ENCODE measurements at regions not wholly inside any gene's neighbourhood (a gene's known extent, or its start where the extent isn't known, plus 50 kb on each side); places are given as distances from the start of the nearest gene placed in this dataset.

GRCh38 chr12:20272801-20273200 lies 95.5 kb upstream of the PDE3A start:
- no peaks in the 10 kb centered on the region for H3K36me3 Mint-ChIP-seq
- H3K9me3 Mint-ChIP-seq = no peaks in the 10 kb centered on the region
- H3K27ac Mint-ChIP-seq = no peak overlapping the region
- Histone ChIP-seq H3K36me3 (ENCODE audit: insufficient read depth, low read length) (no peaks in the 10 kb centered on the region), H3K4me3 (ENCODE audit: low read length) (no peak overlapping the region), H3K9me3 (ENCODE audit: low read length) (no peaks in the 10 kb centered on the region), H3K4me1 (ENCODE audit: insufficient read depth, low read length) (no peaks in the 10 kb centered on the region), H3K27me3 (ENCODE audit: insufficient read depth, low read length, poor library complexity, severe bottlenecking) (no peaks in the 10 kb centered on the region), H3K27ac (ENCODE audit: low read depth, low read length) (no peak overlapping the region)
- POLR2A ChIA-PET = no interaction called here
- CTCF ChIA-PET = no interaction called here
- no peaks in the 10 kb centered on the region for H3K4me1 Mint-ChIP-seq
- no peak overlapping the region for H3K4me3 Mint-ChIP-seq
- no peak for DNase-seq
- no peaks in the 10 kb centered on the region for H3K27me3 Mint-ChIP-seq

GRCh38 chr12:20274008-20274407 lies 94.3 kb upstream of the PDE3A start:
- Histone ChIP-seq H3K4me3 (ENCODE audit: low read length) (no peak overlapping the region), H3K27me3 (ENCODE audit: insufficient read depth, low read length, poor library complexity, severe bottlenecking) (no peaks in the 10 kb centered on the region), H3K9me3 (ENCODE audit: low read length) (no peaks in the 10 kb centered on the region), H3K4me1 (ENCODE audit: insufficient read depth, low read length) (no peaks in the 10 kb centered on the region), H3K27ac (ENCODE audit: low read depth, low read length) (no peak overlapping the region), H3K36me3 (ENCODE audit: insufficient read depth, low read length) (no peaks in the 10 kb centered on the region)
- Mint-ChIP-seq H3K27me3 (no peaks in the 10 kb centered on the region), H3K4me1 (no peaks in the 10 kb centered on the region), H3K27ac (no peak overlapping the region), H3K4me3 (no peak overlapping the region), H3K9me3 (no peaks in the 10 kb centered on the region), H3K36me3 (no peaks in the 10 kb centered on the region)
- DNase-seq = no peak
- ChIA-PET CTCF (no interaction called here), POLR2A (no interaction called here)

DNA sequence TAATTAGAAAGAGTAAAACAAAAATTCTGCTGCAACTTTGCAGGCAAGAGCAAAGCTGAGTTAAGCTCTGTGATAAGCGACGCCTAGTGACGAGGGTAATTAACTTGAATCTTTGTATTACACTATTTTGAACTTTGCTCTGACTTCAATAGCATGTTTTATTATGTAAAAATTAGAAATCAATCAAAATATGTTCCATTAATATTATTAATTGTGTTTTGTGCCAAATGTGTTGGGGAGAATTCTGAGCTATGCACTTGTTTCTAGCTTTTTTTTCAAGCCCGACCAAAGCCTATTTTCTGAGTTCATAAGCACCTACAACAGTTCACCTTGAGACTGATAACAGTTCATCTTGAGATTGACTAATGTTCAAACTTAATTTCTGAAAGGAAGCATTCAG lies 90.1 kb upstream of the PDE3A start:
- DNase-seq = no peak
- H3K9me3 Mint-ChIP-seq = no peaks in the 10 kb centered on the region
- H3K27ac Mint-ChIP-seq = no peak overlapping the region
- no peaks in the 10 kb centered on the region for H3K36me3 Mint-ChIP-seq
- ChIA-PET POLR2A (no interaction called here), CTCF (no interaction called here)
- Histone ChIP-seq H3K4me3 (ENCODE audit: low read length) (no peak overlapping the region), H3K27me3 (ENCODE audit: insufficient read depth, low read length, poor library complexity, severe bottlenecking) (no peaks in the 10 kb centered on the region), H3K4me1 (ENCODE audit: insufficient read depth, low read length) (no peaks in the 10 kb centered on the region), H3K36me3 (ENCODE audit: insufficient read depth, low read length) (no peaks in the 10 kb centered on the region), H3K27ac (ENCODE audit: low read depth, low read length) (no peak overlapping the region), H3K9me3 (ENCODE audit: low read length) (no peaks in the 10 kb centered on the region)
- H3K4me3 Mint-ChIP-seq = no peak overlapping the region
- no peaks in the 10 kb centered on the region for H3K4me1 Mint-ChIP-seq
- no peaks in the 10 kb centered on the region for H3K27me3 Mint-ChIP-seq

- Histone ChIP-seq H3K27ac (ENCODE audit: low read depth, low read length) (no peak overlapping the region), H3K27me3 (ENCODE audit: insufficient read depth, low read length, poor library complexity, severe bottlenecking) (no peaks in the 10 kb centered on the region), H3K4me1 (ENCODE audit: insufficient read depth, low read length) (no peaks in the 10 kb centered on the region), H3K9me3 (ENCODE audit: low read length) (no peaks in the 10 kb centered on the region), H3K4me3 (ENCODE audit: low read length) (no peak overlapping the region), H3K36me3 (ENCODE audit: insufficient read depth, low read length) (no peaks in the 10 kb centered on the region)
- Mint-ChIP-seq H3K9me3 (no peaks in the 10 kb centered on the region), H3K4me1 (no peaks in the 10 kb centered on the region), H3K36me3 (no peaks in the 10 kb centered on the region), H3K4me3 (no peak overlapping the region), H3K27me3 (no peaks in the 10 kb centered on the region), H3K27ac (no peak overlapping the region)
- ChIA-PET POLR2A (no interaction called here), CTCF (no interaction called here)
- no peak for DNase-seq
Measured at GRCh38 chr12:20280515-20280914, 87.8 kb upstream of the PDE3A start.

DNA sequence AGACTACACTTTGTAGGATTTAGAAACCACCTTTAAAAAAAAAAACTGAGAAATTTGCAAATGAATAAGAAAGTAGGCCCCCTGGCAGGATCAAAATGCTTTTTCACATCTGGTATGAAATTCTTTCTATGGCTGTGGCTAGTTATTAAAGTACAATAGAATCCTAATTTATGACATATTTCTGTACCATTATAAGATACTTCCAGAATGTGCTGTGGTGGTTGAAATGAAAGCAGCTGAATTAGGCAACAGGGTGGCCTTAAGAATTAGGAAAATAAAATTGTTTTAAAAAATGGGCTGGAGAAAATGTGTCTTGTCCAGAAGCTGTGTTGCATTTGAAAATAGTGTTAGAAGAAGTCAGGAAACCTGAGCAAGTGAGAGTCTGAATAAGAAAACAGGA lies 85.9 kb upstream of the PDE3A start:
- no peak for DNase-seq
- Mint-ChIP-seq H3K36me3 (no peaks in the 10 kb centered on the region), H3K27me3 (no peaks in the 10 kb centered on the region), H3K4me1 (no peaks in the 10 kb centered on the region), H3K27ac (no peak overlapping the region), H3K4me3 (no peak overlapping the region), H3K9me3 (peaks cover 0 to 4% (median 0%) of the 10 kb centered on the region in 5 donors)
- Histone ChIP-seq H3K9me3 (ENCODE audit: low read length) (no peaks in the 10 kb centered on the region), H3K27ac (ENCODE audit: low read depth, low read length) (no peak overlapping the region), H3K27me3 (ENCODE audit: insufficient read depth, low read length, poor library complexity, severe bottlenecking) (no peaks in the 10 kb centered on the region), H3K4me3 (ENCODE audit: low read length) (no peak overlapping the region), H3K36me3 (ENCODE audit: insufficient read depth, low read length) (no peaks in the 10 kb centered on the region), H3K4me1 (ENCODE audit: insufficient read depth, low read length) (no peaks in the 10 kb centered on the region)
- POLR2A ChIA-PET = no interaction called here
- CTCF ChIA-PET = no interaction called here

GRCh38 chr12:20283482-20283881 lies 84.9 kb upstream of the PDE3A start:
- Mint-ChIP-seq H3K9me3 (peaks cover 0 to 4% (median 2%) of the 10 kb centered on the region in 5 donors), H3K4me3 (no peak overlapping the region), H3K4me1 (no peaks in the 10 kb centered on the region), H3K27ac (no peak overlapping the region), H3K27me3 (no peaks in the 10 kb centered on the region), H3K36me3 (no peaks in the 10 kb centered on the region)
- Histone ChIP-seq H3K27ac (ENCODE audit: low read depth, low read length) (no peak overlapping the region), H3K27me3 (ENCODE audit: insufficient read depth, low read length, poor library complexity, severe bottlenecking) (no peaks in the 10 kb centered on the region), H3K4me3 (ENCODE audit: low read length) (no peak overlapping the region), H3K36me3 (ENCODE audit: insufficient read depth, low read length) (no peaks in the 10 kb centered on the region), H3K9me3 (ENCODE audit: low read length) (no peaks in the 10 kb centered on the region), H3K4me1 (ENCODE audit: insufficient read depth, low read length) (no peaks in the 10 kb centered on the region)
- DNase-seq = no peak
- ChIA-PET CTCF (no interaction called here), POLR2A (no interaction called here)

DNA sequence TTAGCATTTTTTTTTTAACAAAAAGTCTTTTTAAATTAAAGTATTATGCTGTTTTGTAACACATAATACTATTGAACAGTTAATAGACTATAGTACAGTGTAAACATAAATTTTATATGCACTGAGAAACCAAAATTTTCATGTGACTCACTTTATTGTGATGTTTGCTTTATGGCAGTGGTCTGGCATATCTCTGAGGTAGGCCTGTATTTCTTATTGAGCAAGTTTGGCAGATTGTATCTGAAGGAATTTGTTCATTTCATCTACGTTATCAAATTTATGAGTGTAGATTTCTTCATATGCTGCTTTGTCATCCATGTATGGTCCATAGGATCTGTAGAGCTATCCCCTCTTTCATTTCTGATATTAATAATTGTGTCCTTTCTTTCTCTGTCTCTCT lies 78.8 kb upstream of the PDE3A start:
- Mint-ChIP-seq H3K27me3 (no peaks in the 10 kb centered on the region), H3K27ac (no peak overlapping the region), H3K36me3 (no peaks in the 10 kb centered on the region), H3K4me3 (no peak overlapping the region), H3K9me3 (peaks cover 0 to 9% (median 4%) of the 10 kb centered on the region in 5 donors), H3K4me1 (no peaks in the 10 kb centered on the region)
- no peaks in the 10 kb centered on the region for H3K9me3 ChIP-seq (ENCODE audit: low read length)
- POLR2A ChIA-PET = interaction anchor here (0.6 kb wide), 1 partner anchor 689 kb away, joined by 7 read pairs; no protein-coding TSS in a partner anchor
- H3K27me3 ChIP-seq (ENCODE audit: insufficient read depth, low read length, poor library complexity, severe bottlenecking) = no peaks in the 10 kb centered on the region
- no peak overlapping the region for H3K4me3 ChIP-seq (ENCODE audit: low read length)
- CTCF ChIA-PET = no interaction called here
- H3K4me1 ChIP-seq (ENCODE audit: insufficient read depth, low read length) = no peaks in the 10 kb centered on the region
- no peak overlapping the region for H3K27ac ChIP-seq (ENCODE audit: low read depth, low read length)
- no peak for DNase-seq
- H3K36me3 ChIP-seq (ENCODE audit: insufficient read depth, low read length) = no peaks in the 10 kb centered on the region

DNA sequence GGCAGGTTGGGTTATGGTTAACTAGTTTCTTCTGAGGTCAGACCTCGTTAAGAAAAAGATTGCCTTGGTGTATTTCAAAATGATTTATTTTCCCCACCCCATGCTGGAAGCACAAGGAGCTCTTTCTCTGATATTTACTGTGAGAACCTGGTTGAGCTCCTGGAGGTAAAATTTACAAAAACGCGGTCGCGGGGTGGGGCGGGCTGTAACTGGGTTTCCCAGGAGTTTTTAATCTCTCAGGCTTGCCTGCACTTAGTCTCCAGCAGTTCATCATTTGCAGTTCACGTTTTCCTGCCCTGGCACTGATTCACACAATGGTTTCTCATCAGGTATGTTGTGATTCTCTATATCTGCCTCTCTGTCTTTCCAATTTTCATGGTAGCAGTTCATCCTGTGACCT lies 67.9 kb upstream of the PDE3A start:
- Mint-ChIP-seq H3K27ac (no peak overlapping the region), H3K9me3 (peaks cover 20 to 32% (median 23%) of the 10 kb centered on the region in 5 donors), H3K36me3 (peaks cover 0 to 2% (median 0%) of the 10 kb centered on the region in 3 donors), H3K4me3 (no peak overlapping the region), H3K4me1 (no peaks in the 10 kb centered on the region), H3K27me3 (no peaks in the 10 kb centered on the region)
- ChIA-PET POLR2A (no interaction called here), CTCF (no interaction called here)
- no peak overlapping the region for H3K4me3 ChIP-seq (ENCODE audit: low read length)
- H3K9me3 ChIP-seq (ENCODE audit: low read length) = no peaks in the 10 kb centered on the region
- H3K4me1 ChIP-seq (ENCODE audit: insufficient read depth, low read length) = no peaks in the 10 kb centered on the region
- no peaks in the 10 kb centered on the region for H3K36me3 ChIP-seq (ENCODE audit: insufficient read depth, low read length)
- no peak overlapping the region for H3K27ac ChIP-seq (ENCODE audit: low read depth, low read length)
- no peak for DNase-seq
- H3K27me3 ChIP-seq (ENCODE audit: insufficient read depth, low read length, poor library complexity, severe bottlenecking) = no peaks in the 10 kb centered on the region

DNA sequence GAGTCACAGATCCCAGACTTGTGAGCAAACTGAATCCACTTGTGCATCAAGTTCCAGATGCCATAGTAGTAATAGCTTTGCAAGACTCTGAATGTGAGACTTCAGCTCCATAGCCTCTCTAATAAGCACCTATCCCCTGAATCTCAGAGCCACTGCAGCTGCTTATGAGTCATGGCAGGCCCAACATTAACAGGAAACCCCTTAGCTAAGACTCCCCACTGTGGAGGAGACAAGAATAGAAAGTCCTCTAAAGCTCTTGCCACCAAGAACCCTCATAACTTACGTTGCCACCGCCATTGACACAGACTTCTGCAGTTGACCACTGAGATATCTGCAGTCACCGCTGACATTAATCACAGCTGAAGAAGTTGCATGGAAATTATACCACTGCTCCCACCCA lies 62.9 kb upstream of the PDE3A start:
- no peaks in the 10 kb centered on the region for H3K4me1 ChIP-seq (ENCODE audit: insufficient read depth, low read length)
- H3K36me3 ChIP-seq (ENCODE audit: insufficient read depth, low read length) = no peaks in the 10 kb centered on the region
- H3K27ac Mint-ChIP-seq = no peak overlapping the region
- no peaks in the 10 kb centered on the region for H3K4me1 Mint-ChIP-seq
- H3K4me3 Mint-ChIP-seq = no peak overlapping the region
- no peaks in the 10 kb centered on the region for H3K27me3 ChIP-seq (ENCODE audit: insufficient read depth, low read length, poor library complexity, severe bottlenecking)
- peaks cover 0 to 5% (median 2%) of the 10 kb centered on the region in 3 donors for H3K36me3 Mint-ChIP-seq
- H3K27me3 Mint-ChIP-seq = no peaks in the 10 kb centered on the region
- H3K9me3 Mint-ChIP-seq = peaks cover 8 to 22% (median 17%) of the 10 kb centered on the region in 5 donors
- H3K9me3 ChIP-seq (ENCODE audit: low read length) = peaks cover 3% of the 10 kb centered on the region
- no peak overlapping the region for H3K27ac ChIP-seq (ENCODE audit: low read depth, low read length)
- CTCF ChIA-PET = no interaction called here
- DNase-seq = no peak
- no peak overlapping the region for H3K4me3 ChIP-seq (ENCODE audit: low read length)
- POLR2A ChIA-PET = no interaction called here
